GM20431 (cell line): ENCODE measurements at regions not wholly inside any gene's neighbourhood (a gene's known extent, or its start where the extent isn't known, plus 50 kb on each side); places are given as distances from the start of the nearest gene placed in this dataset.
"Not testable (repeated sequence)": the region's sequence is repeated elsewhere in the genome, so short reads cannot be mapped to it uniquely, and the experiment has no call there.

Experiments
- in situ Hi-C: fragments of 300-500 bp; cut with MseI, MboI; formaldehyde crosslinking; loops from one replicate; pipeline ENCODE4 v1.15.0; 2020; ENCODE audit warnings: low sequenced_read_pairs; ENCODE audit not compliant: unreplicated experiment

GRCh38 chr16:65601781-65602180 lies 479.9 kb upstream of the CDH11 start:
- in situ Hi-C loops, result no loop called here

GRCh38 chr16:65600629-65601028 lies 478.8 kb upstream of the CDH11 start:
- in situ Hi-C loops, result no loop called here

- in situ Hi-C loops, result no loop called here
Observed at GRCh38 chr16:65600046-65600445, 478.2 kb upstream of the CDH11 start.

GRCh38 chr16:65598621-65599020 lies 476.8 kb upstream of the CDH11 start:
- in situ Hi-C loops, result no loop called here

GRCh38 chr16:65583498-65583897 lies 461.6 kb upstream of the CDH11 start:
- in situ Hi-C loops, result no loop called here

DNA sequence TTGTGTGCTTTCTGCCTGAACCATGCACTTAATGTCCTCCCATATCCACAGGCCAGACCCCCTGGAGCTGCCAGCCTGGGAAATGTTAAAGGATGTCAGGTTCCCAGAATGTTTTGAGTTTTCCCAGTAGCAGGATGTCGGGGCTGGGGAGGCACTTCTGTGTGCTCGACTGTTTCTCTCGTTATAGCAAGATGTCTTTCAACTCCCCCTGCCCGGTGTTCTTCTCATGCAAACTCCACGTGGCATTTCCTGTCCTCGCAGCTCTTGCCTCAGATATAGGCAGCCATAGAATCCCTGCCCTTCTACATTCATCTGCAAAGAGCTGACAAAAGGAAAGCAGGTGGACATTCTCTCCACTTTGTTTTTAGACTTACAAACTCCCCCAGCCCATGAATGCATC lies 457.2 kb upstream of the CDH11 start:
- in situ Hi-C loops, result no loop called here

DNA sequence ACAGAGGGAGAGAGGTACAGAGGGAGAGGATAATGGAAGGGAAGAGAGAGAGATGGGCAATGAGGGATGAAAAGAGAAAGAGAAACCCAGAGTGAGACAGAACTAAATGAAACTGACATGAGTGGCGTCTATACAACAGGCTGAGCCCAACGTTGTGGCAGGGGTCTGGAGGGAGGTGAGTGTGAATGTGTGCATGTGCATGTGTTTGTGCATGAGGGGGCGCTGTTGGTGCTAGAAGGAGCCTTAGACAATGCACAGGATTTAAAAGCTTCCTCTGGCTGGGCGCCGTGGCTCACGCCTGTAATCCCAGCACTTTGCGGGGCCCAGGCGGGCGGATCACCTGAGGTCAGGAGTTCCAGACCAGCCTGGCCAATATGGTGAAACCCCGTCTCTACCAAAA lies 454.8 kb upstream of the CDH11 start:
- in situ Hi-C loops, result no loop called here

GRCh38 chr16:65576139-65576538 lies 454.3 kb upstream of the CDH11 start:
- in situ Hi-C loops, result no loop called here

- in situ Hi-C loops, result no loop called here
Observed at GRCh38 chr16:65574326-65574966, 452.6 kb upstream of the CDH11 start.

- in situ Hi-C loops, result no loop called here
Observed at GRCh38 chr16:65572156-65572555, 450.3 kb upstream of the CDH11 start.

GRCh38 chr16:65570261-65570660 lies 448.4 kb upstream of the CDH11 start:
- in situ Hi-C loops, result no loop called here

GRCh38 chr16:65559846-65560245 lies 438.0 kb upstream of the CDH11 start:
- in situ Hi-C loops, result no loop called here

DNA sequence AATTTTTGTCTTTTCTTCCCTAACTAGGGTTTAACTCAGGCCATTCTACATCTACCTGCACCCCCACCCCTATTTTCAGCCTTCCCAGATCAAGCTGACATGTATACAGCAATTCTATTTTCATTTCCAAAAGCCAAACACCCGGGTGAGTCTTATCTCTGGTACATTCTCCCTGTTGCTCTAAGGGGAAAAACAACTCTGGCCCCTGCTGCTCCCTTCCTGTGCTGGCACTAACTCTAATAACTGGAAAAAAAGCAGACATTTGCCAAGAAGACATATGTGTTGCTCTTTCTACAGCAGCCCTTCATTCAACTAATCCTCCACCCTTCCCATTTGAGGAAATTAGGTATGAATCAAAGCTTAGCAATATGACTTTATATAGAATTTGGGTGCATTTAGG lies 427.8 kb upstream of the CDH11 start:
- in situ Hi-C loops, result not testable (repeated sequence)

DNA sequence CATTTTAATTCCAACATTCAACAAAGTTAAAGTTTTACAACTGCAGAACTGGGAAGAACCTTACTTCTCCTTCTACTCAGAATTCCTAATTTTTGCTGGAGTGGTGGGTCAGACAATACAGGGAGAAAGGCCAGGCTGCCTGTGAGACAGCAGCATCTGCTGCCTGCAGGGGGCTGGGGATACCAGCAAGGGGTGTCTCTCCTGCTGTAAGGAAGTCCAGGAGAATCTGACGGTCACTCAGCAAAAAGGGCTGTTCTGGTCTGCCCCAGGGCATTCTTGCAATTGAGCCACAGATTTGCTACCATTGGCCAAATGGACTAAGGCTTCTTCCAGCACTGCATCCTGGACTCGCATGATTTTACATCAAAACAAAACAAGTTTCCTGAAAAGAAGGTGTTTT lies 426.6 kb upstream of the CDH11 start:
- in situ Hi-C loops, result no loop called here

GRCh38 chr16:65547772-65548446 lies 426.0 kb upstream of the CDH11 start:
- in situ Hi-C loops, result no loop called here

- in situ Hi-C loops, result no loop called here
Observed at GRCh38 chr16:65546353-65546791, 424.5 kb upstream of the CDH11 start.

DNA sequence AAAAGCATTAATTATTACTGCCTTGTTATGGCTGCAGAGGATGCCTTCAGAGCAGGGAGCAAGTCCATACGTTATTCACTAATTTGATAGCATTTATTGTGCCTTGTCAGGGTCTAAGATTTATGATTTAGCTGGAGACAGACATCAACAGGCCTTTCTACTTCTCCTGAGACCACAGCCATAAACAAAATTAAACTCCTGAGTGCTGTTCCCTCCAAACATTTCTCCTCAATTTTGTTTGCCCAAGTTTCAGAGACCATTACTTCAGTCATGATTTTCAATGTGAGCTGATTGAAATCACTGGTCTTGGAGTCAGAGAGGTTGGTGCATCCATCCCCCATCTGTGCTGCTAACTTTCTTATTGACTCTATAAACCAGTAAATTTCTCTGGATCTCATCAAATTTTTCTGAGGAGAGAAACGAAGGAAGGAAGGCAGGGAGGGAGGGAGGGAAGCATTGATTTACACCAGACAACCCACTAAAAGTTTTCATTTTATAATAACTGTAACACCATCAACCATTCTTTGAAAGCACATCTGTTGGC lies 423.6 kb upstream of the CDH11 start:
- in situ Hi-C loops, result no loop called here

GRCh38 chr16:65543781-65544740 lies 422.2 kb upstream of the CDH11 start:
- in situ Hi-C loops, result no loop called here

GRCh38 chr16:65541646-65542045 lies 419.8 kb upstream of the CDH11 start:
- in situ Hi-C loops, result no loop called here

- in situ Hi-C loops, result no loop called here
Observed at GRCh38 chr16:65540901-65541300, 419.0 kb upstream of the CDH11 start.

GRCh38 chr16:65538976-65539375 lies 417.1 kb upstream of the CDH11 start:
- in situ Hi-C loops, result no loop called here
